ENCODE measurements at regions not wholly inside any gene's neighbourhood (a gene's known extent, or its start where the extent isn't known, plus 50 kb on each side); places are given as distances from the start of the nearest gene placed in this dataset.

DNA sequence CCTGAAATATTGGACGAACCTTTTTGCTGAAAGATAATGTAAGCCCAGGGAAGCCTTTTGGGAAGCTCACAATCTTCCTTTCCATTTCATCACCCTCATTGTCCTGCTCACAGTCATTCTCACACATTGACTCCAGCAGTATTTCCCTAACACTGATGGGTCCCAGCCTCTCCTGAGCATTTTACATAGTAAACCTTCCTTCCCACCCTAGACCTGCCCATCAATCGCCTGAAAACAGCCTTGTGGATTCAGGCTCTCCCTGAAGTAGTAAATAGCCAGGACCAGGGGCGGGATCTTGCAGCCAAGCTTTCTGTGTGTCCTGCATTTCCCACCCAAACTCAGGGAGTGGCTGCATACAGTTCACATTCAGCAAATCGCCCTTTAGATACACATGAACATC is 149.9 kb downstream of the CYRIA start:
- TF ChIP-seq FOXP2 (optimal IDR thresholded peaks at IDR 0.05; ENCODE audit: borderline replicate concordance, extremely low read depth, extremely low read length, insufficient read depth) (no peak), SIN3A (IDR thresholded peaks at IDR 0.05; ENCODE audit: borderline replicate concordance, insufficient read depth, low read length) (no peak), POLR2AphosphoS5 (IDR thresholded peaks at IDR 0.05; ENCODE audit: low read depth, low read length) (no peak), TAF1 (IDR thresholded peaks at IDR 0.05; ENCODE audit: borderline replicate concordance, insufficient read depth, low read length) (no peak)

DNA sequence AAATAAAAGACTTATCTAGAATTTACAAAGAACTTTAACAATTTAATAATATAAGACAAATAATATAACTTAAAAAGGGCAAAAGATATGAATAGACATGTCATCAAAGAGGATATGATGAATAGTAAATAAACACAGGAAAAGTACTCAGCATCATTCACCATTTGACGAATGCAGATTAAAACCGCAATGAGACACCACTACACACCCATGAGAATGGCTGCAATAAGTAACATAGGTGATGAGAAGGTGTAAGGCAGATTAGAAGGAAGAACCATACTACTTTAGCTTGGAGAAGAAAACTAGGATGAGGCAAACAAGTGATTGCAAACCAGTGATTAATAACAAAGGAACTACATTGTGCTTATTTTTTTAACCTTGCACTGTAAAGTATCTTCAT is 152.0 kb downstream of the CYRIA start:
- TF ChIP-seq TAF1 (IDR thresholded peaks at IDR 0.05; ENCODE audit: borderline replicate concordance, insufficient read depth, low read length) (no peak), POLR2AphosphoS5 (IDR thresholded peaks at IDR 0.05; ENCODE audit: low read depth, low read length) (no peak), FOXP2 (optimal IDR thresholded peaks at IDR 0.05; ENCODE audit: borderline replicate concordance, extremely low read depth, extremely low read length, insufficient read depth) (no peak), SIN3A (IDR thresholded peaks at IDR 0.05; ENCODE audit: borderline replicate concordance, insufficient read depth, low read length) (no peak)
- TF ChIP-seq, protein P1, sequence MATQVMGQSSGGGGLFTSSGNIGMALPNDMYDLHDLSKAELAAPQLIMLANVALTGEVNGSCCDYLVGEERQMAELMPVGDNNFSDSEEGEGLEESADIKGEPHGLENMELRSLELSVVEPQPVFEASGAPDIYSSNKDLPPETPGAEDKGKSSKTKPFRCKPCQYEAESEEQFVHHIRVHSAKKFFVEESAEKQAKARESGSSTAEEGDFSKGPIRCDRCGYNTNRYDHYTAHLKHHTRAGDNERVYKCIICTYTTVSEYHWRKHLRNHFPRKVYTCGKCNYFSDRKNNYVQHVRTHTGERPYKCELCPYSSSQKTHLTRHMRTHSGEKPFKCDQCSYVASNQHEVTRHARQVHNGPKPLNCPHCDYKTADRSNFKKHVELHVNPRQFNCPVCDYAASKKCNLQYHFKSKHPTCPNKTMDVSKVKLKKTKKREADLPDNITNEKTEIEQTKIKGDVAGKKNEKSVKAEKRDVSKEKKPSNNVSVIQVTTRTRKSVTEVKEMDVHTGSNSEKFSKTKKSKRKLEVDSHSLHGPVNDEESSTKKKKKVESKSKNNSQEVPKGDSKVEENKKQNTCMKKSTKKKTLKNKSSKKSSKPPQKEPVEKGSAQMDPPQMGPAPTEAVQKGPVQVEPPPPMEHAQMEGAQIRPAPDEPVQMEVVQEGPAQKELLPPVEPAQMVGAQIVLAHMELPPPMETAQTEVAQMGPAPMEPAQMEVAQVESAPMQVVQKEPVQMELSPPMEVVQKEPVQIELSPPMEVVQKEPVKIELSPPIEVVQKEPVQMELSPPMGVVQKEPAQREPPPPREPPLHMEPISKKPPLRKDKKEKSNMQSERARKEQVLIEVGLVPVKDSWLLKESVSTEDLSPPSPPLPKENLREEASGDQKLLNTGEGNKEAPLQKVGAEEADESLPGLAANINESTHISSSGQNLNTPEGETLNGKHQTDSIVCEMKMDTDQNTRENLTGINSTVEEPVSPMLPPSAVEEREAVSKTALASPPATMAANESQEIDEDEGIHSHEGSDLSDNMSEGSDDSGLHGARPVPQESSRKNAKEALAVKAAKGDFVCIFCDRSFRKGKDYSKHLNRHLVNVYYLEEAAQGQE (IDR thresholded peaks at IDR 0.05; ENCODE audit: insufficient read depth in 1 of 2, low read depth in 2 of 2, low read length in 2 of 2): no peak

DNA sequence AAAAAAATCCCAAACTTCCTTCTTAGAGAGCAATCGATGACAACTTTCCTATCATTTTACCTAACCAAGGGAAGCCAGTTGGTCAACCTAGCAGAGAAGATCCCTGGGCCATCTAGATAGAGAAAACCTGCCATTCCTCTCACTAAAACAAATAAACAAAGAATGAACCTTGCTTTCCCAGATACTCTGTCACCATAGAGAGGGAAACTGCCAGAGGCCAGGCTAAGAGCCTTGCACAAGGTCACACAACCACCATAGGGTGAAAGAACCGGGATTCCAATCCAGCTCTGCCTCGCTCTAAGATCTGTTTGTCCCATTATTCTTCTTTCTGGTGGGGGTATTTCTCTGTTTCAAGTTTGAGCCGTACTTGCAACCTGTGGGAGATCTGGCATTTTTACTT is 154.6 kb downstream of the CYRIA start:
- TF ChIP-seq SIN3A (IDR thresholded peaks at IDR 0.05; ENCODE audit: borderline replicate concordance, insufficient read depth, low read length): no peak
- TF ChIP-seq, protein P1 (IDR thresholded peaks at IDR 0.05; ENCODE audit: insufficient read depth in 1 of 2, low read depth in 2 of 2, low read length in 2 of 2): no peak
- no peak for TF ChIP-seq TAF1 (IDR thresholded peaks at IDR 0.05; ENCODE audit: borderline replicate concordance, insufficient read depth, low read length)
- TF ChIP-seq FOXP2 (optimal IDR thresholded peaks at IDR 0.05; ENCODE audit: borderline replicate concordance, extremely low read depth, extremely low read length, insufficient read depth): no peak
- TF ChIP-seq POLR2AphosphoS5 (IDR thresholded peaks at IDR 0.05; ENCODE audit: low read depth, low read length): no peak

DNA sequence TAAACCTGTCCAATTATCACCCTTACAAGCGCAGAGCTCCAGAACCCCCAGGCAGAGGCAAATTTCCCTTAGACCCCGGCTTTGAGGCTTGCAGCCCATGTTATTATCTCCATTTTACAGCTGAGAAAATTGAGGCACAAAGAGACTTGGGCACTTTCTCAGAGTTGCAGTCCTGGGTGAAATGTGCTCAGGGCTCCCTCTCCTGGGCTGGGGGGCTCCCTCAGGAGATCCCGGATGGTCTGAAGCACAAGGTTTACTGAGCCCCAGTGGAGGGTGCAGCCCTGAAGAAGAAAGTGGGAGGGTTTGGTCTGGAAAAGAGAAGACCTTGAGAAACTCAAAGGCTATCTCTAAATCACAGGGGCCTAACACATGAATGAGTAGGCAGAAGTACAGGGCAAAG is 156.6 kb downstream of the CYRIA start:
- TF ChIP-seq TAF1 (IDR thresholded peaks at IDR 0.05; ENCODE audit: borderline replicate concordance, insufficient read depth, low read length) (no peak), FOXP2 (optimal IDR thresholded peaks at IDR 0.05; ENCODE audit: borderline replicate concordance, extremely low read depth, extremely low read length, insufficient read depth) (no peak), SIN3A (IDR thresholded peaks at IDR 0.05; ENCODE audit: borderline replicate concordance, insufficient read depth, low read length) (no peak), POLR2AphosphoS5 (IDR thresholded peaks at IDR 0.05; ENCODE audit: low read depth, low read length) (no peak)
- TF ChIP-seq, protein P1 (IDR thresholded peaks at IDR 0.05; ENCODE audit: insufficient read depth in 1 of 2, low read depth in 2 of 2, low read length in 2 of 2): no peak

DNA sequence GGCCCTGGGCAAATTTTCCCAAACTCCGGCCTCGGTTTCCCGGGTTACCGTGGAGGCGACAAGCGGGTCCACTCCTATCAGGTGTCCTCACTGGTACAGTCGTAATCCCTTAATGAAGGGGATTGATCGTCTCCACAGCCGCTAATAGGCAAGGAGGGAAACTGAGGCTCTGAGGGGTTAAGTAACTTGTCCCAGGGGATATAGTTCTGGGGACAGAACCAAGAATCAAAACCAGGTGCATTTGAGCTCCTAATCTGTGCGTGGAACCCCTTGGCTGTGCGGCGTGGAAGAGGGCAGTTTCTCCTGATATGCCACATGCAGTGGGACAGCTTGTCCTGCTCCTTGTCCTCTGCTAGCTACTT is 157.2 kb downstream of the CYRIA start:
- TF ChIP-seq POLR2AphosphoS5 (IDR thresholded peaks at IDR 0.05; ENCODE audit: low read depth, low read length) (no peak), FOXP2 (optimal IDR thresholded peaks at IDR 0.05; ENCODE audit: borderline replicate concordance, extremely low read depth, extremely low read length, insufficient read depth) (no peak), SIN3A (IDR thresholded peaks at IDR 0.05; ENCODE audit: borderline replicate concordance, insufficient read depth, low read length) (no peak), TAF1 (IDR thresholded peaks at IDR 0.05; ENCODE audit: borderline replicate concordance, insufficient read depth, low read length) (no peak)
- TF ChIP-seq, protein P1 (IDR thresholded peaks at IDR 0.05; ENCODE audit: insufficient read depth in 1 of 2, low read depth in 2 of 2, low read length in 2 of 2): no peak
